Activated T-cell treated with anti-CD3 and anti-CD28 coated beads for 24 hours (primary cell): ENCODE measurements at regions not wholly inside any gene's neighbourhood (a gene's known extent, or its start where the extent isn't known, plus 50 kb on each side); places are given as distances from the start of the nearest gene placed in this dataset.

Experiments used
- DNase-seq: peaks from one replicate; pipeline ENCODE4 v3.0.0-alpha.2; 2020; ENCODE audit warnings: low read depth

GRCh38 chr5:175765858-175766257 is 105.5 kb upstream of the CPLX2 start:
- no peak for DNase-seq

GRCh38 chr5:175766963-175767362 is 104.4 kb upstream of the CPLX2 start:
- DNase-seq: no peak

GRCh38 chr5:175772747-175773533 is 98.4 kb upstream of the CPLX2 start:
- no peak for DNase-seq

GRCh38 chr5:175773534-175774070 is 97.8 kb upstream of the CPLX2 start:
- DNase-seq: no peak

GRCh38 chr5:175775416-175775815 is 96.0 kb upstream of the CPLX2 start:
- no peak for DNase-seq

- DNase-seq: no peak
Observed at GRCh38 chr5:175778951-175779503, 92.4 kb upstream of the CPLX2 start.

GRCh38 chr5:175783739-175784138 is 87.6 kb upstream of the CPLX2 start:
- no peak for DNase-seq

GRCh38 chr5:175784230-175784629 is 87.1 kb upstream of the CPLX2 start:
- DNase-seq: no peak

GRCh38 chr5:175785681-175786080 is 85.7 kb upstream of the CPLX2 start:
- no peak for DNase-seq

- no peak for DNase-seq
Observed at GRCh38 chr5:175788155-175788787, 83.1 kb upstream of the CPLX2 start.

- no peak for DNase-seq
Observed at GRCh38 chr5:175789670-175790069, 81.7 kb upstream of the CPLX2 start.

- no peak for DNase-seq
Observed at GRCh38 chr5:175790796-175791195, 80.6 kb upstream of the CPLX2 start.

GRCh38 chr5:175795959-175796358 is 75.4 kb upstream of the CPLX2 start:
- DNase-seq: no peak

- peak; percentile 66 for DNase-seq
Observed at GRCh38 chr5:175796536-175797499, 74.6 kb upstream of the CPLX2 start.

- DNase-seq: no peak
Observed at GRCh38 chr5:175797521-175798038, 73.8 kb upstream of the CPLX2 start.

- no peak for DNase-seq
Observed at GRCh38 chr5:175798626-175799025, 72.8 kb upstream of the CPLX2 start.

- DNase-seq: no peak
Observed at GRCh38 chr5:175800656-175801081, 70.7 kb upstream of the CPLX2 start.

GRCh38 chr5:175802361-175802760 is 69.0 kb upstream of the CPLX2 start:
- no peak for DNase-seq

- DNase-seq: no peak
Observed at GRCh38 chr5:175803254-175803653, 68.1 kb upstream of the CPLX2 start.

GRCh38 chr5:175803736-175804454 is 67.5 kb upstream of the CPLX2 start:
- no peak for DNase-seq
